Superior temporal gyrus (tissue), 1 donor: ENCODE measurements at regions not wholly inside any gene's neighbourhood (a gene's known extent, or its start where the extent isn't known, plus 50 kb on each side); places are given as distances from the start of the nearest gene placed in this dataset.

Source experiments
- DNase-seq: peaks from one replicate; pipeline ENCODE4 v3.0.0-alpha.2; 2016; ENCODE audit errors: extremely low spot score

DNA sequence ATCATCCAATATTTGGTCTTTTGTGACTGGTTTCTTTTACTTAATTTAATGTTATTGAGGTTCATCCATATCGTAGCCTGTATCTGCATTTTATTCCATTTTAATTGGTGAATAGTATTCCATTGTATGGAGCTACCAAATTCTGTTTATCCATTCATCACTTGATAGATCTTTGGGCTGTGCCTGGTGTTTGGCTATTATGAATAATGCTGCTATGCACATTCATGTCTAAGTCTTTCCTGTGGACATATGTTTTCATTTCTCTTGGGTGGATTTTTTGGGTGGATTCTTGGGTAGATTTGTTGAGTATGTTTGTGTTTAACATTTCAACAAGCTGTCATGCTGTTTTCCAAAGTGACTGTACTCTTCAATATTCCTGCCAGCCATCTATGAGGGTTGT lies 52.5 kb upstream of the NEDD4L start:
- no peak for DNase-seq

DNA sequence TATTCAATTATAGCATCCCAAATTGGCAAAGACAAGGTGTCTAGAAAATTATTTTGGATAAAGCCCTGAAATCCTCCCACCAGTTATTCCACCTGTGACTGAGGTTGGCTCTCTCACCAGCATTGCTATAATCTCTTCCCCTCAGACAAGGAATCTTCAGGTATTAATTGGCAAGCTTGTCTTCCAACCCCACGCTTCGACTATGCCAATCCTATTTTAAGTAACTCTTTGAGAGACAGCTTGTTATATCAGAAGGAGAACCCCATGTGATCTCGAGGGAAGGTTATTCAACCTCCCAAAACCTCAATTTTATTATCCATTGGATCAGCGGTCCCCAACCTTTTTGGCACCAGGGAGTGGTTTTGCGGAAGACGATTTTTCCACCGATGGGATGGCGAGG lies 54.5 kb upstream of the NEDD4L start:
- DNase-seq: no peak

DNA sequence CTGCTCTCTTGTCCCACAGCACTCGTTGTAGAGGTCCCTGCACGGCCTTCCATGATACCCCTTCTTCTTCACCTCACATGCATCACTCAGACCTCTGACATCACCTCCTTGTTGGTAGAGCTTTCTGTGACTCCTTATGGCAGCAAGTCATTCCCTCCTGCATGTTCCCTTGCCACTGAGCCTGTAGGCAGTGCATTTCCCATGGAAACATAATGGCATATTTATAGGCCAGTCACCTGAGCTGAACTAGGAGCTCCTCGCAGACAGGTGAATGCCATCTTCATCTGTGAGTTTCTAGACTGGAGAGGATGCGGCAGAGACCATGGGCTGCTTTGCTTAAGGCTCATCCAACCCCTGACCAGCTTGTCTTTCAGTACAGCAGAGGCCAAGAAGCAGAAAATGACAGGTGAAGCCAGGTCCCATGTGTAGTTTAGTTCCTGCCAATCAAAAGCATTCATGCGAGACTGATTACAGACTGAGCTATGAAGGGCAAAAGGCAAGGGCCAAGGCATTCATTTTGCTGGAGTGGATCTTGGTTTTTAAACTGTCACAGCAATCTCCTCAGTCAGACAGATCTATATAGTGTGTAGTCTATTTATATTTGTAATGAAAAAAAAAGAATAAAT lies 59.4 kb upstream of the NEDD4L start:
- DNase-seq: no peak

GRCh38 chr18:57983965-57984364 lies 60.1 kb upstream of the NEDD4L start:
- DNase-seq: no peak

DNA sequence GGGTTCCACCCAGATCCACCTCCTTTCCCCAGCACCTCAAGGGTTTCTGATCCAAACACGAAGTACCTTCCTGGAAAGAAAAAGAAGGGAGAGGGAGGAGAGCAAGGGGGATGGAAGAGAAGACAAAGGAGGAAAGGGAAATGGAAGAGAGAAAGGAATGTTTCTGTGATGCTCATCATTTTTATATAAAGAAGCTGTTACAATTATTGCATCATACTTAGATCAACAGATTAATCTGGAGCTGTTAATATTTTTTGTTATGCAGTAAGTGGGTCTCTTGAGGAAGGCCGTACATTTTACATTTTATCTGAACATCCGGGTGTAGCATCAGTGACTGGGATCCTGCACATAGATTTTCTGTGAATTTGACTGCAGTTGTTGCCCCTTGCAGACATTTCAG lies 60.6 kb upstream of the NEDD4L start:
- no peak for DNase-seq

DNA sequence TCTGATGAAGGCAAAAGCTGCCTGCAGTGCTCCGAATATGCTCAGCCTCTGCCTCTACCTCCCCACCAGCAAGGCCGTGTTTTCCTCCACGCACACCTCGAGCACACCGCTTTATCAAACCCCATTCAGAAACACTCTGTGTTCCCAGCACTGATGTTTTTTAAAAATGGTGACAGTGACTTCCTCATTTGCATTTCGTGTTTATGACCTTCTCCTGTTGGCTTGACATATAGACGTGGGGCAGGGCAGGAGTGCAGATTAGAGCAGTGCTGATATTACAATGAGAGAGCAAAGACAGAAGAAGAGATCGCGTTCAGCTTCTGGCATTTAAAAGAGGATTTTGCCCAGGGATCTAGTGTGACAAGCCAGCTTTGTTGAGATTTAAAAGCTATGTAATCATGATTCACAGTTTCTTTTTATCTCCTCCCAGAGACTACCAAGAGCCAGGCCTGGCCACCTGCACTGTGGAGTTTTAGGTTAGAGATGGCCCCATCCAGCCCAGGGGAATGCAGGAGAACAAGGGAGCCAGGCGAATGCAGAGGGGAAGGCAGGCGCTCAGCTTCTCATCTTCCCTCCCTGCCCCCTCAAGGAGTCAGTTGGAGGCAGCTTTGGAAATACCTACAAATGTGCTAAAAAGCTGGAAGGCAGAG lies 61.5 kb upstream of the NEDD4L start:
- no peak for DNase-seq

DNA sequence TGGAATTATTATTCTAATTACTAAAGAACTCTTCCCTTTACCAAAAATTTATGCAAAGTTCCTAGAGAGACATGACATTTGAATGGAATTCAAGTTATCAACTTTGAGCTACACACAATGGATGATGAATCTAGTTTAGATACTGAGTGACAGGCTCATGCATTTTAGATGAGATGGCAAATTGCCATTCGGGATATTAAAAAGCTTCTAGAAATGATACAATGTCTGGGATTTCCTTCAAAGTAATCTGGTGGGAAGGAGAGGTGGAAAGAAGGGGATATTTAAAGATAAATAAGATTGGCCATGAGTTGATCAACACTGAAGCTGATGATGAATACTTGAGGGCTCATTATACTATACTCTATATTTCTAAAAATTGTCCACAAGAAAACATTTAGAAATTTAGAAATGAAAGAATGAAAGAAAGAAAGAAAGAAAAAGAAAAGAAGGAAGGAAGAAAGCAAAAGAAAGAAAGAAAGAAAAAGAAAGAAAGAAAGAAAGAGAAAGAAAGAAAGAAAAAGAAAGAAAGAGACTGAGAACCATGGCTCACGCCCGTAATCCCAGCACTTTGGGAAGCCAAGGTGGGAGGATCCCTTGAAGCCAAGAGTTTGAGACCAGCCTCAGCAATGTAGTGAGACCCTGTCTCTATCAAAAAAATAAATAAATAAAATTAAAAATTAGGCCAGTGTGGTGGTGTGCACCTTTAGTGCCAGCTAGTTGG lies 62.6 kb upstream of the NEDD4L start:
- DNase-seq: no peak

DNA sequence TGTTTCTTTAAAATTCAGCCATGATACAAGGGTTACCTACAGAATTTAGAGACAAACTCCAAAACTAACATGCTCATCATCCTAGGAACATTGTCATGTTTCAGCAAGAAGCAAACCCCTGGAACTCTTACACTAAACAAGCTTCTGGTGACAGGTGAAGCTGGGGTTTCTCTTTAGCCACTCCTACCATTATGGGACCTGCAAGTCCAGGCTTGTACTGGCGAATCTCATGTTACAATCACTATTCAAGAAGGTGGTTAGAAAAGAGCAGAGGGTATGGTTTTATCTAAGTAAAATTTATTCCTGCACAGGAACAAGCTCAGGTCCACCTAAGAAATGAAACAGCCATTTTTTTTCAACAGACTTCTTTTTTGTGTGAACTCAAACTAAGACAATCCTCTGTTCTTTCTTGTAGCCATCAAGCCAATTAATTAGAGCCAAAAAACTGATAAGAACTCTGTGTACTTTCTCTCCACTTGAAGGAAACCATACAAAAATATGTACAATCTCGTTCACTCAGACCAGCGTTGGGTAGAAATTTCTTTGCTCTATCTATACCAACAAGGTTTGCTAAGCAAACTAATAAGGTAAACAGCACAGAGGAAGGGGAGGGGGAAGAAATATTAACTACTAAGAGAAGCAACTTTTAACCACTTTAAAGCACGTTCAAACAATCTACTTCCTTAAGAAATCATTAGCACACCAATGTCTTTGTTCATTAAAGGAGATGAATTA lies 63.3 kb upstream of the NEDD4L start:
- DNase-seq: no peak

GRCh38 chr18:57976230-57976773 lies 67.7 kb upstream of the NEDD4L start:
- DNase-seq: peak; percentile 27

DNA sequence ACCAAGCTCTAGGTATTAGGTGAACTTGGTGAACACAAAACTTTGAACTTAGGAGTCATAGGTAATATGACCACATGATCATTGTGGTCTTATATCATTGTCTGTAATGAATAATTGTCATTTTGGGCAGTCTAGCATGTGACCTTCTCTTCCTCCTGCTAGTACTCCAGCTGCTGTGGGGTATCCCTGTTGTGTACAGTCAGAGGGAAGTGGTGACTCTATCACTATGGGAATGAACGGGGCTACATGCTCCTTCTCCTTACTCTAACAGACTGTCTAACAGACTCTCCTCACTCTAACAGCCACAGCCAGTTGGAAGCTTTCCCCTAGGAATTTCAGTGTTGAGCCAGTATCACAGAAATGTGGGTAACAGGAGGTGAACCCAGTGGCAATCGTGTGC lies 68.2 kb upstream of the NEDD4L start:
- no peak for DNase-seq

- no peak for DNase-seq
Measured at GRCh38 chr18:57974585-57975265, 69.3 kb upstream of the NEDD4L start.

DNA sequence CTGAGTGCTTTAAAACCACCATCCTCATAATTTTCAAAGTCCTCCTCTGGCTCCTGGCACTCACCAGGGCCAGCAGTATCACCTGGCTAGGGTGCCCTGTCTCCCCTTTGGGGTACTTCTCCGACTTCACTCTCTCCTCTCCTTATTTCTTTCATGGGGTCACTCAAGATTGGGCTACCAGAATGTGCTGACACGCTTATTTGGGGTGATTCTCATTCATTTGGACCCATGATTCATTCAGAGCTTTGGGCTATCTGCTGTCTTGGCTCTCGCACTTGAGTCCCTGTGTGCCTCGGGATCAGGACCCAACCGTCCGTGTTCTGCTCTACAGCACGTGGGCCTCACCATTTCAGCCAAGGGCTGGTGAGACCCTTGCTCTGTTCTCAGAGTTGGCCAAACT lies 70.1 kb upstream of the NEDD4L start:
- DNase-seq: no peak

- DNase-seq: no peak
Measured at GRCh38 chr18:57970356-57971095, 73.5 kb upstream of the NEDD4L start.

GRCh38 chr18:57969824-57970223 lies 74.2 kb upstream of the NEDD4L start:
- DNase-seq: no peak

DNA sequence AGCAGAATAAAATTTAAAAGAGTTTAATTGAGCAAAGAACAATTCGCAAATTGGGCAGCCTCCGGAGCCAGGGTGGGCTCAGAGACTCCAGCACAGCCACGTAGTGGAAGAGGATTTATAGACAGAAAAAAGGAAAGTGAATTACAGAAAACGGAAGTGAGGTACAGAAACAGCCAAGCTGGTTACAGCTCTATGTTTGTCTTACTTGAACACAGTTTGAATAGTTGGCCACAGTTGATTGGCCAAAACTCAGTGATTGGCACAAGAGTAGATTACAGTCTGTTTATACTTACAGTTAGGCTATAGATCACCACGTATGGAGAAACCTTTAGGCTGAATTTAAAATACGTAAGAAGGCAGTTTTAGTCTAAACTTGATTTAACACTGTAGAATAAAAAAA lies 78.8 kb upstream of the NEDD4L start:
- DNase-seq: no peak

- no peak for DNase-seq
Measured at GRCh38 chr18:57961876-57962505, 82.0 kb upstream of the NEDD4L start.

DNA sequence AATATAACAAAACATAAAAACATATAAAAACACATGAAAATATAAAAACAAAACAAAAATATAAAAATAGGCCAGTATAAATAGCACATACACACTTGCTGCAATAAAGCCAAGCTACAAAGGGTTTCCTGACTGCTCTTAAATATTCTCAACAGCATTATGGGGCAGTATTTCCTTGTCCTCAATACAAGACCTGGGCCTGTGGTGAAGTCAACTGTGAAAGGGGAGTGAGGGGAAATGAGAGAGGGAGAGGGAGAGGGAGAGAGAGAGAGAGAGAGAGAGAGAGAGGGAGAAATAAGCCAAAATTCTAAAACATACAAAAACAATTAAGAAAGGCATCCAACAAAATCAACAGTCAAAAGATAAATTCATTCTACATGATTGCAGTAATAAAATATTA lies 82.6 kb upstream of the NEDD4L start:
- DNase-seq: no peak

GRCh38 chr18:57959278-57959677 lies 84.7 kb upstream of the NEDD4L start:
- peak; percentile 45 for DNase-seq

DNA sequence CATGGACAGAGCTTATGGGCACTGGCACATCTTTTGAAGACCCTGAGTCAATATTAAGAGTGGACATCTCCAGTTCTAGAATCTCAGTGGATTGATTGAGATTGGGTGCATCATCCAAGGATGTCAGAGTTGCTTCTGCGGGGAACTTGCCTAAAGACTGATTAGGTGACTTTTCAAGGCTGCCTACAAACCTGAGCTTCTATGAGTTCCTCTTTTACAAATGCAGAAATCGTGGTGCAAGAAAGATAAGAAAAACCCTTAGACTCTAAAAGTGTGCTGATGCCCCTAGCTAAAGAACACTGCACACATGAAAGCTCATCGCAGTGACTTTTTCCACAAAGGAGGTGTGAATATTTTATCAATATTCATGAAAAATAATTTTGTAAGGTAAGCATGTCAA lies 86.8 kb upstream of the NEDD4L start:
- no peak for DNase-seq

GRCh38 chr18:57956491-57956890 lies 87.5 kb upstream of the NEDD4L start:
- DNase-seq: no peak

- DNase-seq: no peak
Measured at GRCh38 chr18:57954935-57955334, 89.1 kb upstream of the NEDD4L start.
